Suprapubic skin (tissue), 4 donors: ENCODE measurements at regions not wholly inside any gene's neighbourhood (a gene's known extent, or its start where the extent isn't known, plus 50 kb on each side); places are given as distances from the start of the nearest gene placed in this dataset.

Experiments used
- DNase-seq, 2 donors: peaks; one replicate each; pipeline ENCODE4 v3.0.0-alpha.2; 2019; ENCODE audit warnings: low spot score in 2 of 2
- H3K27ac ChIP-seq: fragments of 200-600 bp; sonication (generic); one replicate; pipeline ENCODE4 v1.5.1; 2019
- H3K27me3 ChIP-seq: fragments of 200-600 bp; sonication (generic); one replicate; pipeline ENCODE4 v1.5.1; 2019
- H3K36me3 ChIP-seq: fragments of 200-600 bp; sonication (generic); one replicate; pipeline ENCODE4 v1.5.1; 2019
- H3K4me1 ChIP-seq: fragments of 200-600 bp; sonication (generic); one replicate; pipeline ENCODE4 v1.5.1; 2019
- H3K4me3 ChIP-seq: fragments of 200-600 bp; sonication (generic); one replicate; pipeline ENCODE4 v1.5.1; 2019; ENCODE audit warnings: mild to moderate bottlenecking
- H3K9me3 ChIP-seq: fragments of 200-600 bp; sonication (generic); one replicate; pipeline ENCODE4 v1.5.1; 2019
- EP300 ChIP-seq: sonication (generic); formaldehyde crosslinking; IDR thresholded peaks from one replicate; pipeline ENCODE4 v1.6.1; 2017; ENCODE audit warnings: antibody characterized with exemption
- POLR2A ChIP-seq, 2 donors: fragments of 450-650 bp; IDR thresholded peaks; one replicate each; pipeline ENCODE4 v1.6.1; 2017; ENCODE audit warnings: antibody characterized with exemption in 2 of 2, mild to moderate bottlenecking in 2 of 2, moderate library complexity in 2 of 2
- POLR2AphosphoS5 ChIP-seq, 3 donors: sonication (generic); formaldehyde crosslinking; IDR thresholded peaks; one replicate each; pipeline ENCODE4 v1.6.1; 2017; ENCODE audit warnings: antibody characterized with exemption in 3 of 3
- WGBS: methylation state at CpG from one replicate; pipeline ENCODE4 v1.1.5; 2018; 5-methylcytosine and 5-hydroxymethylcytosine counted together
- TF ChIP-seq, protein P1 (sequence below), 2 donors: fragments of 200-600 bp in 1 of 2; fragments of 450-650 bp in 1 of 2; sonication (generic) in 1 of 2; IDR thresholded peaks; one replicate each; pipeline ENCODE4 v1.5.1; 2016 to 2019; ENCODE audit warnings: antibody characterized with exemption in 2 of 2, mild to moderate bottlenecking in 1 of 2, moderate library complexity in 1 of 2

DNA sequence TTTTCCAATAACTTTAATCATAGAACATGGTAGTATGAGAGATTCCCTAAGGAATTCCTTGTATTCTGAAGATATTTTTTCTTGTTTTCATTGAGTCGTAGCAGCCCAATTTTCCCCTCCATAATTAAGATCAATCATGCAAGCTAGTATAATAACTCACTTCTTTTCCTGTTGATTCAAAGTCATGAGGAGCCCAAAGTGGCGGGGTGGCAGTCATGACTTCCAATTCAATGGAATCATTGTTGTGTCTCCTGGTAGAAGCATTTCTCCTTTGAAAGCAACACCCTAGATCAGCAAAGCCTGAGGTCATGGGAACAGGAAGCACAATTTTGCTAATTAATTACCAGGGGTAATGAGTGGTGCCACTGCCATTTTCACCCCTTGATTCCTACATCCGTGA is 77.6 kb upstream of the MAGI2 start:
- Histone ChIP-seq H3K9me3 (no peaks in the 10 kb centered on the region), H3K4me3 (no peak overlapping the region), H3K4me1 (no peaks in the 10 kb centered on the region), H3K27me3 (no peaks in the 10 kb centered on the region), H3K36me3 (no peaks in the 10 kb centered on the region), H3K27ac (no peak overlapping the region)
- 79% methylated on average over 3 of the region's 3 CpGs for WGBS
- TF ChIP-seq POLR2A (IDR thresholded peaks at IDR 0.05) (no peak), POLR2AphosphoS5 (IDR thresholded peaks at IDR 0.05) (no peak), EP300 (no peak)
- TF ChIP-seq, protein P1, sequence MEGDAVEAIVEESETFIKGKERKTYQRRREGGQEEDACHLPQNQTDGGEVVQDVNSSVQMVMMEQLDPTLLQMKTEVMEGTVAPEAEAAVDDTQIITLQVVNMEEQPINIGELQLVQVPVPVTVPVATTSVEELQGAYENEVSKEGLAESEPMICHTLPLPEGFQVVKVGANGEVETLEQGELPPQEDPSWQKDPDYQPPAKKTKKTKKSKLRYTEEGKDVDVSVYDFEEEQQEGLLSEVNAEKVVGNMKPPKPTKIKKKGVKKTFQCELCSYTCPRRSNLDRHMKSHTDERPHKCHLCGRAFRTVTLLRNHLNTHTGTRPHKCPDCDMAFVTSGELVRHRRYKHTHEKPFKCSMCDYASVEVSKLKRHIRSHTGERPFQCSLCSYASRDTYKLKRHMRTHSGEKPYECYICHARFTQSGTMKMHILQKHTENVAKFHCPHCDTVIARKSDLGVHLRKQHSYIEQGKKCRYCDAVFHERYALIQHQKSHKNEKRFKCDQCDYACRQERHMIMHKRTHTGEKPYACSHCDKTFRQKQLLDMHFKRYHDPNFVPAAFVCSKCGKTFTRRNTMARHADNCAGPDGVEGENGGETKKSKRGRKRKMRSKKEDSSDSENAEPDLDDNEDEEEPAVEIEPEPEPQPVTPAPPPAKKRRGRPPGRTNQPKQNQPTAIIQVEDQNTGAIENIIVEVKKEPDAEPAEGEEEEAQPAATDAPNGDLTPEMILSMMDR (IDR thresholded peaks at IDR 0.05) = no peak
- no peak for DNase-seq

DNA sequence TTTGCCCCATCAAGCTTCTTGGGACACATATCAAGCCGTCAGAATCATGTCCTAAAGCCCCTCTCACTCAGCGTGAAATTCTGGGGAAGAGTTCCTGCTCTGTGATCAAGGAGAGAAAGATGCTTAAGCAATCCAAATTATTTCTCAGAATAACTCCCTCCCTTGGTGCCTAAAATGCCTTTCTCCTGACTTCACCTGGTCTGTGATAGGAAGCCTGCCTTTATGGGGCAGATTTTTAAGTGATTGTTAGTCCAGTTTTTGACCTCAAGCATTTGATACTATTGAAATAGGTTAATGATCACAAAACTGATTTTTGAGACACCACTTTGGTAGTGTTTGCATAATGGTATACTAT is 76.4 kb upstream of the MAGI2 start:
- Histone ChIP-seq H3K4me1 (no peaks in the 10 kb centered on the region), H3K4me3 (no peak overlapping the region), H3K27me3 (no peaks in the 10 kb centered on the region), H3K36me3 (no peaks in the 10 kb centered on the region), H3K9me3 (no peaks in the 10 kb centered on the region), H3K27ac (no peak overlapping the region)
- DNase-seq = no peak
- TF ChIP-seq POLR2AphosphoS5 (IDR thresholded peaks at IDR 0.05) (no peak), POLR2A (IDR thresholded peaks at IDR 0.05) (no peak), EP300 (no peak)
- TF ChIP-seq, protein P1 (IDR thresholded peaks at IDR 0.05) = no peak
- WGBS = 91% methylated on average over 2 of the region's 2 CpGs

DNA sequence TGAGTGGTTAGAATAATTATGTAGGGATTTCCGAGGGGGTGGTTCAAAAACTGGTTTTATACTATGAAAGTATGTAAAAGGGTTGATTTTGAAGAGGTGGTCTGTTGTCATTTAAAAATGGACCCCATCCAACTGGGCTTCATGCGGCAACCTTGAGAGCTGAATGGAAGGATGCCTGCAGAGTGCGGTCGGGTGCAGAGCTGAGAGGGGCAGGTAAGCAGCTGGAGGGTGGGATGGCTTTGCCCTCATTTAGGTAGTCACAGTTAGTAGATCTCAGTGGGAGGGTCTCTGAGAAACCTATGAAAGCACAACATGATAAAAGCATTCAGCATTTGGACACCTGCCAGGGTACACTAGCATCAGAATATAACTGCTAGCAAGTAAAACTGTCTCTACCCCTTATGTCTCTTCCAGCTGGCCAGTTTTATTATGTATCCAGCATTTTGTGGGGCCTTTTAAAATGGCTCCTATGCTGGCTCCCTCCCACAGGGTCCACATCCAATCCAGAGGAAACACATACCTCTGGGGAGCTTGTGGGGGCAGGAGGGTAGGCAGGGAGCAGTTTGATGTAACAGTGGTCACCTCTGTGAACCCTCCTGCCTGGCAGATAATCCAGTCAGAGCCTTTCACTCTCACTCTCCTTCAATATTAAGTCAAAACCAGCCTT is 75.9 kb upstream of the MAGI2 start:
- Histone ChIP-seq H3K27me3 (no peaks in the 10 kb centered on the region), H3K4me1 (no peaks in the 10 kb centered on the region), H3K4me3 (no peak overlapping the region), H3K27ac (no peak overlapping the region), H3K36me3 (no peaks in the 10 kb centered on the region), H3K9me3 (no peaks in the 10 kb centered on the region)
- TF ChIP-seq, protein P1 (IDR thresholded peaks at IDR 0.05) = no peak
- TF ChIP-seq EP300 (no peak), POLR2AphosphoS5 (IDR thresholded peaks at IDR 0.05) (no peak), POLR2A (IDR thresholded peaks at IDR 0.05) (no peak)
- no peak for DNase-seq
- WGBS = 79% methylated on average over 4 of the region's 4 CpGs

DNA sequence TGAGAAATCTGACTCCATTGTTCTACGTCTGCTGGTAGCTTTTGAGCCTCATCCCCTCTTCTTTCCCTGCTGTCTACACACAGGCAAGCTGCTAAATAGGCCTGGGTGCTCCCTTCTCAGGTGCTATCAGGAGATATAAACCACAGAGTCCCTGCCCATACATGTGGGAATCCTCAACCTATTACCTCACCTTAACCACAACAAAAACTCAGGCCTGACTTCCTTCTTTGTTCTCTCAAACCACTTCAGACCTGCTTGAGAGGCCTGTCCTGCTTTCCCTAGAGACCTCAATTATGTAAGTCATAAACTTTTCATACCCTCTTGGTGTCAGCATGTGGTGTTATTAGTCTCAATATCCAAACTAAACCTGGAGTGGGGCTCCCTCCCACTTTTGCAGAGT is 75.0 kb upstream of the MAGI2 start:
- H3K27ac ChIP-seq = no peak overlapping the region
- DNase-seq = no peak
- no peaks in the 10 kb centered on the region for H3K36me3 ChIP-seq
- H3K4me3 ChIP-seq = no peak overlapping the region
- 68% methylated on average over 1 of the region's 1 CpG for WGBS
- no peaks in the 10 kb centered on the region for H3K27me3 ChIP-seq
- TF ChIP-seq, protein P1 (IDR thresholded peaks at IDR 0.05) = no peak
- TF ChIP-seq POLR2A (IDR thresholded peaks at IDR 0.05) (no peak), POLR2AphosphoS5 (IDR thresholded peaks at IDR 0.05) (no peak), EP300 (no peak)
- no peaks in the 10 kb centered on the region for H3K4me1 ChIP-seq
- H3K9me3 ChIP-seq = no peaks in the 10 kb centered on the region

GRCh38 chr7:79524048-79524447 is 70.6 kb upstream of the MAGI2 start:
- no peaks in the 10 kb centered on the region for H3K27me3 ChIP-seq
- TF ChIP-seq, protein P1 (IDR thresholded peaks at IDR 0.05) = no peak
- TF ChIP-seq EP300 (no peak), POLR2A (IDR thresholded peaks at IDR 0.05) (no peak), POLR2AphosphoS5 (IDR thresholded peaks at IDR 0.05) (no peak)
- no peaks in the 10 kb centered on the region for H3K36me3 ChIP-seq
- no peaks in the 10 kb centered on the region for H3K9me3 ChIP-seq
- WGBS = 86% methylated on average over 4 of the region's 4 CpGs
- no peak for DNase-seq
- H3K4me3 ChIP-seq = no peak overlapping the region
- H3K4me1 ChIP-seq = no peaks in the 10 kb centered on the region
- no peak overlapping the region for H3K27ac ChIP-seq
